Ishikawa (cell line): ENCODE measurements at regions not wholly inside any gene's neighbourhood (a gene's known extent, or its start where the extent isn't known, plus 50 kb on each side); places are given as distances from the start of the nearest gene placed in this dataset.

Source experiments
- CEBPB ChIP-seq: IDR thresholded peaks from 2 replicates; pipeline ENCODE4 v1.6.1; 2012
- CREB1 ChIP-seq: IDR thresholded peaks from 2 replicates; pipeline ENCODE4 v1.6.1; 2012; ENCODE audit warnings: low read depth
- EGR1 ChIP-seq: IDR thresholded peaks from 2 replicates; pipeline ENCODE4 v1.6.1; 2012
- EP300 ChIP-seq: IDR thresholded peaks from 2 replicates; pipeline ENCODE4 v1.6.1; 2012; ENCODE audit warnings: borderline replicate concordance
- FOXM1 ChIP-seq: IDR thresholded peaks from 2 replicates; pipeline ENCODE4 v1.6.1; 2012; ENCODE audit warnings: low read depth, borderline replicate concordance
- NFIC ChIP-seq: IDR thresholded peaks from 2 replicates; pipeline ENCODE4 v1.6.1; 2012
- RAD21 ChIP-seq: IDR thresholded peaks from 2 replicates; pipeline ENCODE4 v1.6.1; 2012; ENCODE audit warnings: low read depth
- TAF1 ChIP-seq: IDR thresholded peaks from 2 replicates; pipeline ENCODE4 v1.6.1; 2012; ENCODE audit warnings: low read depth, mild to moderate bottlenecking
- TCF12 ChIP-seq: IDR thresholded peaks from 2 replicates; pipeline ENCODE4 v1.6.1; 2012; ENCODE audit warnings: low read depth
- TEAD4 ChIP-seq: IDR thresholded peaks from 2 replicates; pipeline ENCODE4 v1.6.1; 2012
- YY1 ChIP-seq: IDR thresholded peaks from 2 replicates; pipeline ENCODE4 v1.6.1; 2012; ENCODE audit warnings: low read depth
- ZBTB7A ChIP-seq: IDR thresholded peaks from 2 replicates; pipeline ENCODE4 v1.6.1; 2012; ENCODE audit warnings: low read depth
- TF ChIP-seq, protein P1 (sequence below): IDR thresholded peaks from 2 replicates; pipeline ENCODE4 v1.6.1; 2012
- TF ChIP-seq, protein P2 (sequence below): IDR thresholded peaks from 2 replicates; pipeline ENCODE4 v1.6.1; 2012
- TF ChIP-seq, protein P3 (sequence below): IDR thresholded peaks from 2 replicates; pipeline ENCODE4 v1.6.1; 2012; ENCODE audit warnings: low read depth, mild to moderate bottlenecking

DNA sequence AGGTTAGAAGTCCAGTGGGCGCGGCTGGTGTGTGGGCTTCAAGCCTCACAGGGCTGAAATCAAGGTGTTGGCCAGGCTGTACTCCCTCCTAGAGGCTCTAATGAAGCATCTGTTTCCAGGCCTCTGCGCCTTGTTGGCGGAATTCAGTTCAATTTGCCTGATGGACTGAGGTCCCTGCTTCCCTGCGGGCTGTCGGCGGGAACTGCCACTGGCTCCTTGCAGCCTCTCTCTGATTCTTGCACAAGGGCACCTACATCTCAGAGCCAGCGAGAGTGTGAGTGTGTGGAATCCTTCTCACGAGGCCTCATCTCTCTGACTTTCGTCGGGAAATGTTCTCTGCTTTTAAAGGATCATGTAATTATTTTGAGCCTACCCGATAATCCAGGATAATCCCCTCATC is 128.6 kb downstream of the DLEU7 start:
- TF ChIP-seq, protein P1, sequence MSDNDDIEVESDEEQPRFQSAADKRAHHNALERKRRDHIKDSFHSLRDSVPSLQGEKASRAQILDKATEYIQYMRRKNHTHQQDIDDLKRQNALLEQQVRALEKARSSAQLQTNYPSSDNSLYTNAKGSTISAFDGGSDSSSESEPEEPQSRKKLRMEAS, result no peak
- TF ChIP-seq EP300 (no peak), RAD21 (no peak), CEBPB (no peak), FOXM1 (no peak), EGR1 (no peak), ZBTB7A (no peak), YY1 (no peak), CREB1 (no peak), TAF1 (no peak), TCF12 (no peak)
- TF ChIP-seq, protein P2, sequence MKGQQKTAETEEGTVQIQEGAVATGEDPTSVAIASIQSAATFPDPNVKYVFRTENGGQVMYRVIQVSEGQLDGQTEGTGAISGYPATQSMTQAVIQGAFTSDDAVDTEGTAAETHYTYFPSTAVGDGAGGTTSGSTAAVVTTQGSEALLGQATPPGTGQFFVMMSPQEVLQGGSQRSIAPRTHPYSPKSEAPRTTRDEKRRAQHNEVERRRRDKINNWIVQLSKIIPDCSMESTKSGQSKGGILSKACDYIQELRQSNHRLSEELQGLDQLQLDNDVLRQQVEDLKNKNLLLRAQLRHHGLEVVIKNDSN, result no peak
- TF ChIP-seq, protein P3, sequence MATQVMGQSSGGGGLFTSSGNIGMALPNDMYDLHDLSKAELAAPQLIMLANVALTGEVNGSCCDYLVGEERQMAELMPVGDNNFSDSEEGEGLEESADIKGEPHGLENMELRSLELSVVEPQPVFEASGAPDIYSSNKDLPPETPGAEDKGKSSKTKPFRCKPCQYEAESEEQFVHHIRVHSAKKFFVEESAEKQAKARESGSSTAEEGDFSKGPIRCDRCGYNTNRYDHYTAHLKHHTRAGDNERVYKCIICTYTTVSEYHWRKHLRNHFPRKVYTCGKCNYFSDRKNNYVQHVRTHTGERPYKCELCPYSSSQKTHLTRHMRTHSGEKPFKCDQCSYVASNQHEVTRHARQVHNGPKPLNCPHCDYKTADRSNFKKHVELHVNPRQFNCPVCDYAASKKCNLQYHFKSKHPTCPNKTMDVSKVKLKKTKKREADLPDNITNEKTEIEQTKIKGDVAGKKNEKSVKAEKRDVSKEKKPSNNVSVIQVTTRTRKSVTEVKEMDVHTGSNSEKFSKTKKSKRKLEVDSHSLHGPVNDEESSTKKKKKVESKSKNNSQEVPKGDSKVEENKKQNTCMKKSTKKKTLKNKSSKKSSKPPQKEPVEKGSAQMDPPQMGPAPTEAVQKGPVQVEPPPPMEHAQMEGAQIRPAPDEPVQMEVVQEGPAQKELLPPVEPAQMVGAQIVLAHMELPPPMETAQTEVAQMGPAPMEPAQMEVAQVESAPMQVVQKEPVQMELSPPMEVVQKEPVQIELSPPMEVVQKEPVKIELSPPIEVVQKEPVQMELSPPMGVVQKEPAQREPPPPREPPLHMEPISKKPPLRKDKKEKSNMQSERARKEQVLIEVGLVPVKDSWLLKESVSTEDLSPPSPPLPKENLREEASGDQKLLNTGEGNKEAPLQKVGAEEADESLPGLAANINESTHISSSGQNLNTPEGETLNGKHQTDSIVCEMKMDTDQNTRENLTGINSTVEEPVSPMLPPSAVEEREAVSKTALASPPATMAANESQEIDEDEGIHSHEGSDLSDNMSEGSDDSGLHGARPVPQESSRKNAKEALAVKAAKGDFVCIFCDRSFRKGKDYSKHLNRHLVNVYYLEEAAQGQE, result no peak

DNA sequence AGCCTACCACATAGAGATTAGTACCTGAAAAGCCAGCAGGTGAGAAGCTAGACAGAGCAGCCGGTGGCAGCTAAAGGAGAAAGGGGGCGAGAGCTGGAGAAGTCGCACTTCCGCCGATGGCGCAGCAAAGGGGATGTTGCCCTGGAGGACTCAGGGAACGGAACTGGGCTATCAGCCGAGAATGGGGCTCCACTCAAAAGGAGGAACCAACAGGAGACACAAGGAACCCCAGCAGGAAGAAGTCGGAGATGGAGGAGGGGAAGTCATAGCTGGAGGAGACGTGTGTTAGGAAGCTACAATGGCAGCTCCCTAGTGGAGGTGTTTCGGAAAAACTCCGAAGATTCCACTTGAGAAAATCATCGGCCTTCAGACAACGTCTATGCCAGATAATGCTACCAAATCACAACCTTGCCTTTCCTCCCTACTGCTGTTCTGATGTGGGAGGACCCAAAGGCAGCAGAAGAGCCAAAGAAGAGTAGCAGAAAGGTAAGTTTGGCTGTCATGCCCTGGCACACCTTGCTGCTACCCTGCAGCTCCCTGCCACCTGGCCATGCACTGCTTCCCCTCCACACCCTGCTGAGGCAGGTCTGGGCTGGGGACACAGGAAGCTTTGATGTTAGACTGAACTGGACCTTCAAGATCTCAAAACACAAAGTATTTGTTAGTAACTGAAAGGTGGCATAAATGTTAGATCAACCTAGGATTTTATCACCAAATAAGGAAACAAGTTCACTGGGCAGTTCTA is 127.9 kb downstream of the DLEU7 start:
- TF ChIP-seq ZBTB7A (no peak), NFIC (no peak), TCF12 (no peak), TEAD4 (no peak), YY1 (no peak), RAD21 (no peak), CREB1 (no peak), EGR1 (no peak), TAF1 (no peak)
- TF ChIP-seq, protein P2, result no peak
- TF ChIP-seq, protein P3, result no peak

DNA sequence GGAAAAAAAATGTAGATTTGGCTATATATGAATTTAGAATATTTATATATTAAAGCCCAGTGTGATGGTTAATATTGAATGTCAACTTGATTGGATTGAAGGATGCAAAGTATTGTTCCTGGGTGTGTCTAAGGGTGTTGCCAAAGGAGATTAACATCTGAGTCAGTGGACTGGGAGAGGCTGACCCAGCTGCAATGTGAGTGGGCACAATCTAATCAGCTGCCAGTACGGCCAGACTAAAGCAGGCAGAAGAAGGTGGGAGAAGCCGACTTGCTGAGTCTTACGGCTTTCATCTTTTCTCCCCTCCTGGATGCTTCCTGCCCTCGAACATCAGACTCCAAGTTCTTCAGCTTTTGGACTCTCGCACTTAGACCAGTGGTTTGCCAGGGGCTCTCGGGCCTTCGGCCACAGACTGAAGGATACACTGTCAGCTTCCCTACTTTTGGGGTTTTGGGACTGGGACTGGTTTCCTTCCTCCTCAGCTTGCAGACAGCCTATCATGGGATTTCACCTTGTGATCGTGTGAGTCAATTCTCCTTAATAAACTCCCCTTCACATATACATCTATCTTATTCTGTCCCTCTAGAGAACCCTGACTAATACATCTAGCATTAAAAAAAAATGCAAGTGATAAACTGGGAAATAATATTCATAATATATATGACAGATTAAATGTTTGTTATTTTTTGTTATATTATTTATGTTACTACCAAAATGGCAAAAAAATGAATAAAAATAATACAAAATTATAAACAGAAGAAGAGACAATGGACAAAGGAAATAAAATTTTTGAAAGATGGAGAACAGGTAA is 122.4 kb downstream of the DLEU7 start:
- no peak for TF ChIP-seq EGR1
- TF ChIP-seq, protein P3, result no peak
- TF ChIP-seq TAF1, result no peak
- no peak for TF ChIP-seq ZBTB7A
- TF ChIP-seq, protein P1, result no peak
- TF ChIP-seq CREB1, result no peak
- TF ChIP-seq NFIC, result no peak
- no peak for TF ChIP-seq CEBPB
- no peak for TF ChIP-seq EP300
- TF ChIP-seq TEAD4, result no peak
- no peak for TF ChIP-seq YY1
- no peak for TF ChIP-seq TCF12
- TF ChIP-seq, protein P2, result no peak
- TF ChIP-seq FOXM1, result no peak

DNA sequence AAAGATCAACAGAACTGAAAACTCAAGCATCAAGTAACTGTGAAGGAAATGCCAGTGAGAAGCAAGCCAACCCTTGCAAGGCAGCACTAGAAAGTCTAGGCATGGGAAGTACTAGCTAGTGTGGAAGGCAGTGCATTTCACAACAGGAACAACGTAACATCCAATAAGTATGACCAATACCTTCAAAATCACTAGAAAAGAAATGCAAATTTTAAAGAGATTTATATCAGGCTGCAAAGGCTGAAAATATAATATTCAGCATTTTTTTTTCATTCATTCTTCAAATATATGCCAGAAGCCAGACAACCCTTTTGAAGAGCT is 121.9 kb downstream of the DLEU7 start:
- TF ChIP-seq, protein P2, result no peak
